Astrocyte (in vitro differentiated cells and primary cell): ENCODE measurements at regions not wholly inside any gene's neighbourhood (a gene's known extent, or its start where the extent isn't known, plus 50 kb on each side); places are given as distances from the start of the nearest gene placed in this dataset.

Source experiments
- CTCF ChIP-seq: IDR thresholded peaks from 2 replicates; pipeline ENCODE4 v1.5.1; 2011; ENCODE audit warnings: low read depth, mild to moderate bottlenecking, inconsistent platforms, low read length, moderate library complexity; ENCODE audit not compliant: insufficient read depth
- EZH2 ChIP-seq: IDR thresholded peaks from 2 replicates; pipeline ENCODE4 v1.6.1; 2012; ENCODE audit warnings: mild to moderate bottlenecking, low read length, inconsistent platforms; ENCODE audit not compliant: insufficient read depth

- TF ChIP-seq CTCF (no peak), EZH2 (no peak)
These were observed 507.5 kb downstream of the NR2F1-AS1 start for GRCh38 chr5:93073547-93073946.
